ENCODE measurements at regions not wholly inside any gene's neighbourhood (a gene's known extent, or its start where the extent isn't known, plus 50 kb on each side); places are given as distances from the start of the nearest gene placed in this dataset.
"Not testable (repeated sequence)": the region's sequence is repeated elsewhere in the genome, so short reads cannot be mapped to it uniquely, and the experiment has no call there.

DNA sequence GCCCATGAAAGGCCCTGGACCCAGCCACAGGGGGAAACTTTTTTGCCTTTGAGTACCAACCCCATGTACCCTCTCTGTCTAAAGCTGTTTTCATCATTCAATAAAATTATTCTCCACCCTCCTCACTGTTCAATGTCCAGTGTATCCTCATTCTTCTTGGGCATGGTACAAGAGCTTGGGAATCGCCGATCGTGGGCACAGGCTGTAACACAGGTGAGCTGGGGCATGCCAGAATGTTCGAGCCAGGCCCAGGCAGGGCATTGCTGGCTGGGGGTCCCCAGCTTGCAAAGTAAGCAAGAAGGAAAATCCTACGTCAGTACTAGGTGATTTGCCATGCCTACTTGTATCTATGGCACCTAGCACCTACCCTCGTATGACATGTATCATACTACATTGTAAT, 162.1 kb upstream of the NOL4 start:
- no peak for DNase-seq
- no peak overlapping the region for H3K4me3 ChIP-seq (ENCODE audit: low read depth, low read length)
- TF ChIP-seq, protein P1, sequence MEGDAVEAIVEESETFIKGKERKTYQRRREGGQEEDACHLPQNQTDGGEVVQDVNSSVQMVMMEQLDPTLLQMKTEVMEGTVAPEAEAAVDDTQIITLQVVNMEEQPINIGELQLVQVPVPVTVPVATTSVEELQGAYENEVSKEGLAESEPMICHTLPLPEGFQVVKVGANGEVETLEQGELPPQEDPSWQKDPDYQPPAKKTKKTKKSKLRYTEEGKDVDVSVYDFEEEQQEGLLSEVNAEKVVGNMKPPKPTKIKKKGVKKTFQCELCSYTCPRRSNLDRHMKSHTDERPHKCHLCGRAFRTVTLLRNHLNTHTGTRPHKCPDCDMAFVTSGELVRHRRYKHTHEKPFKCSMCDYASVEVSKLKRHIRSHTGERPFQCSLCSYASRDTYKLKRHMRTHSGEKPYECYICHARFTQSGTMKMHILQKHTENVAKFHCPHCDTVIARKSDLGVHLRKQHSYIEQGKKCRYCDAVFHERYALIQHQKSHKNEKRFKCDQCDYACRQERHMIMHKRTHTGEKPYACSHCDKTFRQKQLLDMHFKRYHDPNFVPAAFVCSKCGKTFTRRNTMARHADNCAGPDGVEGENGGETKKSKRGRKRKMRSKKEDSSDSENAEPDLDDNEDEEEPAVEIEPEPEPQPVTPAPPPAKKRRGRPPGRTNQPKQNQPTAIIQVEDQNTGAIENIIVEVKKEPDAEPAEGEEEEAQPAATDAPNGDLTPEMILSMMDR (IDR thresholded peaks at IDR 0.05; ENCODE audit: low read depth, low read length), result no peak
- H3K36me3 ChIP-seq, result no peaks in the 10 kb centered on the region
- H3K27me3 ChIP-seq, result no peaks in the 10 kb centered on the region
- no peaks in the 10 kb centered on the region for H3K4me1 ChIP-seq
- H3K9me3 ChIP-seq, result no peaks in the 10 kb centered on the region

DNA sequence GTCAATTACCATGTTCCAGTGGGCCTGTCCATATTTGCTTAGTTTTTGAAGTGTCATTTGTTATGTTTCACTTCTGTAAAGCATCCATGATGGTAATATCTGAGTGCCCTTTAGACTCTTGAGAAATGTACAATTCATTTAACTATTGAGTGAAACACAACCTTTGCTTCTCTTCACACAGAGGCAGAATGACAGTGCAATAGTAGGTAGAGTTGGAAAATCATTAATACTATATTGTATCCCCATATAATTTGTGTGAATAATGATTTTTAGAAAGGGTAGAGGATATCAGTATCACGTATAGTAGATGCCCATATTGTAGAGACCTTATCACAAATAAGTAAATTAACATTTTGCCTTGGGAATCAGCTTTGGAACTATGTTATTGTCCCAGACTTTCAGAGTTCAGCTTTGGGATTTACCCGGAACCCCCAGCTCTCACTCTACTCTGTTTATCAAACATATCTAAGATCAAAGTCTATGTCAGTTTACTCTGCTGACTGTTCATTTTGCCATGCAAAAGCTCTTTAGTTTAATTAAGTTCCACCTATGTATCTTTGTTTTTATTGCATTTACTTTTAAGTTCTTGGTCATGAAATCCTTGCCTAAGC, 172.7 kb upstream of the NOL4 start:
- TF ChIP-seq, protein P1 (IDR thresholded peaks at IDR 0.05; ENCODE audit: low read depth, low read length), result no peak
- Histone ChIP-seq H3K36me3 (no peaks in the 10 kb centered on the region), H3K9me3 (no peaks in the 10 kb centered on the region), H3K4me3 (ENCODE audit: low read depth, low read length) (no peak overlapping the region), H3K4me1 (no peaks in the 10 kb centered on the region), H3K27me3 (no peaks in the 10 kb centered on the region)
- no peak for DNase-seq

DNA sequence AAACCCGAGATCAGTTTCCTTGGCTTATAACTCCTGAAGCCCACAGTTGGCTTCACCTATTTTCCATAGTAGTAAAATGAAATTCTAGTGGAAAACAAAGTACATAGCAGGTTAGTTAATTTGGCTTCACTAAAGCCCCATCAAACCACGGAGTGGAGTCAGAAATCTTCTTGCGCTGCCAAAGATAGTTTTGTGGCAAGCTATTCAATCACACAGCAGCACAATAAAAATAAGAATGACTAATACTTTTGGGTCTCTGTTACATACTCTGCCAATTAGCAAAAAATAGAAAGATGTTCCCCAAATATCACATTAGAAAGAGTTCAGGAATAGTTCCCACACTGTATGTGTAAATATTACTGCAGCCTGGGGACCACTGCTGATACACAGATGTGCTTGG, 175.2 kb upstream of the NOL4 start:
- H3K27me3 ChIP-seq, result no peaks in the 10 kb centered on the region
- no peaks in the 10 kb centered on the region for H3K36me3 ChIP-seq
- TF ChIP-seq, protein P1 (IDR thresholded peaks at IDR 0.05; ENCODE audit: low read depth, low read length), result no peak
- H3K4me3 ChIP-seq (ENCODE audit: low read depth, low read length), result no peak overlapping the region
- no peaks in the 10 kb centered on the region for H3K9me3 ChIP-seq
- DNase-seq, result no peak
- no peaks in the 10 kb centered on the region for H3K4me1 ChIP-seq

DNA sequence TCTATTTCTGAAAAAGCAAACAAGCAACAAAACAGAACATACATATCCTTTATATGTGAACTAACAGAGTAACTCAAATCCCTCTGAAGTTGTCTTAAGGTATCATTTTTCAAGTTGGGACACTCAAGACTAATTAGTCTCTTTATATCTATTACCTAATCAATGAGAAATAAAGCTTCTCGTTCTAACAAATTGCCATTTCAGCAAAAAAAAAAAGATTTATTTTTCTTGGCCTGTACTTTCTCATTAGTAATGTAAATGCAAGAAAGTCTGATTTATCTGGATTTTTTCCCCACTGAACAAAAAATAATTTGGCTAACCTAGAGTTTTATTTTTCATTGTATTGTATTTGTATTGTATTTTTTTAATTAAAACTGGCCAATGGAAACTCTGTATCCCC, 176.1 kb upstream of the NOL4 start:
- Histone ChIP-seq H3K4me1 (no peaks in the 10 kb centered on the region), H3K36me3 (no peaks in the 10 kb centered on the region), H3K9me3 (no peaks in the 10 kb centered on the region), H3K27me3 (no peaks in the 10 kb centered on the region), H3K4me3 (ENCODE audit: low read depth, low read length) (no peak overlapping the region)
- no peak for DNase-seq
- TF ChIP-seq, protein P1 (IDR thresholded peaks at IDR 0.05; ENCODE audit: low read depth, low read length), result no peak

DNA sequence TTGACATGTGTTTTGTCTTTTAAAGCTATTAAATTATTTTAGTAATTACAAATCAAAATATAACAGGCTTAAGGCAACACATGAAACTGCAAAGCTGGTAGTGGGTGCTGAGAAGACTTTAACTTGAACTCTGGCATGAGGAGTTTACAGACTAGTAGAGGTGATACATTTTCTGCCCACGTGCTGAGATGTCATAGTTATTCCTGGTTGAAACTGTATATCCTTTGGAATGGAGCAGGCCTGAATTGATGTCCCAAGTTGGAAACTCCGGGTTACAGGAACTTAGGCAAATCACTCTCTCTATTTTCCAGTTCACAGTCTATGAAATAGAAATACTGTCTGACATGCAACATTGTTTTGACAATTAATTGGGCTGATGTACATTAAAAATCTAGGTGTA, 177.1 kb upstream of the NOL4 start:
- no peaks in the 10 kb centered on the region for H3K36me3 ChIP-seq
- H3K4me1 ChIP-seq, result no peaks in the 10 kb centered on the region
- no peaks in the 10 kb centered on the region for H3K9me3 ChIP-seq
- TF ChIP-seq, protein P1 (IDR thresholded peaks at IDR 0.05; ENCODE audit: low read depth, low read length), result no peak
- DNase-seq, result no peak
- H3K4me3 ChIP-seq (ENCODE audit: low read depth, low read length), result no peak overlapping the region
- H3K27me3 ChIP-seq, result no peaks in the 10 kb centered on the region

DNA sequence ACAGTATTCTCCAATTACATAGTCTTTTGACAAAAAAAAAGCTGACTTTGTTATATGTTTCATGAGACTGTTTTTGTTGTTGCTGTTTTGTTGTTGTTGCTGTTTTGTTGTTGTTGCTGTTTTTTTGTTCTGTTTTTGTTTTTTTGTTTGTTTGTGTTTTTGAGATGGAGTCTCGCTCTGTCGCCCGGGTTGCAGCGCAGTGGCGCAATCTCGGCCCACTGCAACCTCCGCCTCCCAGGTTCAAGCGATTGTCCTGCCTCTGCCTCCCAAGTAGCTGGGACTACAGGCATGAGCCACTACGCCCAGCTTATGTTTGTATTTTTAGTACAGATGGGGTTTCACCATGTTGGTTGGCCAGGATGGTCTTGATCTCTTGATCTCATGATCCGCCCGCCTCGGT, 182.8 kb upstream of the NOL4 start:
- not testable (repeated sequence) for DNase-seq; H3K36me3 ChIP-seq; H3K4me1 ChIP-seq; H3K4me3 ChIP-seq (ENCODE audit: low read depth, low read length); H3K9me3 ChIP-seq; H3K27me3 ChIP-seq

DNA sequence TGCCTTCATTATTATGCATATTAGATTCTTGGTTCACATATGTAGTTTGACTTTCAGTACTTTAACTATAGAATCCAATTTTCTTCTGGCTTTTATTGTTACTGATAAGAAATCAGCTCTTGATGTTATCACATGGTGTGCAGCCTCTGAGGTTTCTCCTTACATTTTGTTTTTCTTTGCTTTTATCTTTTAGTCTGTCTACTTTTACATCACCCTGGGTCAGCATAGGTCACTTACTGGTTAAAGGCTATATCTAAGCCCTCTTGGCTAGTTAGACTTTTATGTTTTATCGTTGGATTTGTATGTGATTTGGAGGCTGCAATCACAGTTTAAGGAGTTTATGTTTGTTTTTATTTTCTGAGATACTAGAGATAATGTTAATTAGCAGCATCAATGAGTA, 187.2 kb upstream of the NOL4 start:
- no peak for DNase-seq

More for the DNA sequence above, 187.2 kb upstream of the NOL4 start:
- Histone ChIP-seq H3K4me3 (ENCODE audit: low read depth, low read length) (no peak overlapping the region), H3K36me3 (no peaks in the 10 kb centered on the region), H3K4me1 (no peaks in the 10 kb centered on the region), H3K9me3 (no peaks in the 10 kb centered on the region), H3K27me3 (no peaks in the 10 kb centered on the region)
- TF ChIP-seq, protein P1 (IDR thresholded peaks at IDR 0.05; ENCODE audit: low read depth, low read length), result no peak

Measured in BE2C (cell line).